Effector CD8-positive, alpha-beta T cell (primary cell): ENCODE measurements at regions not wholly inside any gene's neighbourhood (a gene's known extent, or its start where the extent isn't known, plus 50 kb on each side); places are given as distances from the start of the nearest gene placed in this dataset.

Experiments
- DNase-seq: peaks from one replicate; lab custom pipeline; 2025; lab: John Stamatoyannopoulos, UW

- DNase-seq = no peak
These were observed 61.2 kb upstream of the RPH3AL start for GRCh38 chr17:413706-414380.

GRCh38 chr17:413016-413350 lies 60.4 kb upstream of the RPH3AL start:
- no peak for DNase-seq

- peak; percentile 49 for DNase-seq
These were observed 59.8 kb upstream of the RPH3AL start for GRCh38 chr17:412211-413015.

- DNase-seq = no peak
These were observed 59.0 kb upstream of the RPH3AL start for GRCh38 chr17:411421-412120.

- DNase-seq = peak; percentile 56
These were observed 58.2 kb upstream of the RPH3AL start for GRCh38 chr17:410543-411401.

- DNase-seq = peak; percentile 99
These were observed 57.4 kb upstream of the RPH3AL start for GRCh38 chr17:409848-410542.

- no peak for DNase-seq
These were observed 56.8 kb upstream of the RPH3AL start for GRCh38 chr17:409308-409847.

- DNase-seq = no peak
These were observed 52.1 kb upstream of the RPH3AL start for GRCh38 chr17:404703-405102.
